Fibroblast of upper back skin (primary cell): ENCODE measurements at regions not wholly inside any gene's neighbourhood (a gene's known extent, or its start where the extent isn't known, plus 50 kb on each side); places are given as distances from the start of the nearest gene placed in this dataset.
"Not testable (repeated sequence)": the region's sequence is repeated elsewhere in the genome, so short reads cannot be mapped to it uniquely, and the experiment has no call there.

Experiments
- DNase-seq: peaks from one replicate; pipeline ENCODE4 v3.0.0-alpha.2; 2013

DNA sequence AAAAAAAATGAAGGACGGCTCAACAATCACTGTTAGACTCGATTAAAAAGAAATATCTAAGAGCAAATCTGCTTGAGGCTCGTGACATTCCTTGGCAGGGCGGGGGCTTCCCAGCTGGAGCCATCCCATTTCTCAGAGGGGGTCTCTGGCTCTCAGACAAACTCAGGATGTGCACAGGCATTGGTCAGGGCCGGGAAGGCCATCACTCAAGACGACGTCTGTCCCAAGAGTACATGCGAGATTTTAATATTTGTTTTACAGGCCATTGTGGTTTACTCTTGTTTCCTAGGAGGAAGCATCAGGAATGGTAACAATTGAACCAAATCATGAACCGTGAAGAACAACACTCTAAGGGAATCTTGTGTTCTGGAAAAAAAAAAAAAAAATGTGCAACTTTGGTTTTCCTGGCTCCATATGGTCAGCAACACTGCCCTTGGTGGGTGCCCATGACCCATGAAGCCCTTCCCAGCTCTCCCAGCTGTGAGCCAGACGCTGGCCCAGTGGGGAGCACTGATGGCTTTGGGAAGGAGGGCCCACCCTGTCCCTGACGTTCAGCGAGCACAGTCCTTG is 5454.6 kb upstream of the TPTE start:
- DNase-seq: peak; percentile 6

DNA sequence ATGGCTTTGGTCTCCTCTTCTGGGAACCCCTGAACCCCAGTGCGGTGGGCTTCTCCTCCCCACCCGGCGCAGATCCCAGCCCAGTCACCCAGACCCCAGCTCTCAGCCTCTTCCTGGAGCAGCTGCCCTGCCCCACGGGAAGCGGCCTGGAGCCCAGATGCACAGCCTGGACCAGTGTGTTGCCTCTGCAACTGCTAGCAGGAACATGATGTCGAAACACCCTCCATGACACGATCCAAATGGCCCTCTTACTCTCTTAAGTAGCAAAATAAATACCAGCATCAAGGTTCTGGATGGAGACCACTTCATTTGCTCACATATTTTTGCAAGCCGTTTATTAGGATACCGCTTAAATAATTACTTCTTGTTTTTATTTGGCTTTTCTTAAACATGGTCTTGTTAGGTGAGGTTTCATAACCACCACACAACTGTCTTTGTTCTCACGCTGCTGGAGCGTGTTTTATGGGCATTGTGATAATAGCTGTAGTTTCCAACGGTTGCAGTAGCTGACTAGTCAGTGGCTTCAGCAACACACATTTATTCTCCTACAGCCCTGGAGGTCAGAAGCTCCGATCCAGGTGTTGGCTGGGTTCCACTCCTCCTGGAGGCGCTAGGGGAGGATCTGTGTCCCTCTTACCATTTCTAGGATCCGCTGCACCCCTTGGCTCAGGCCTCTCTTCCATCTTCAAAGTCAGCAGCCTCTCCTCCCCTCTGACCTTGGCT is 5453.9 kb upstream of the TPTE start:
- not testable (repeated sequence) for DNase-seq

DNA sequence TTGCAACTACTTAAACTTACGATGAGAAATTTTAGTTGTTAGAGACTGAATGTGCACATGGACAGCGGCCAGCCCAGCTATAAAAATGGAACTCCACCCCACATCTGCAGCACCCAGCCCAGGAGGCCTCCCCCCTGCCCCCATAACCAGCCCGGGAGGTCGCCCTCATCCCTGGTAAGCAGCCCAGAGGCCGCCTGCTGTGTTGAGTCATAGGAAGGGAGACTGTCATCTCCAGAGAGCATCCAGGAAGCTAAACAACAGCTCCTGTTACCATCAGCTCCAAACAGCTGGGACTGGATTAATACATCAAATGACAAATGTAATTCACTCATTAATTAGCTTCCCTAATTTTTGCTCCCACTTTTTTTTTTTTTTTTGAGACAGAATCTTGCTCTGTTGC is 5452.7 kb upstream of the TPTE start:
- DNase-seq: not testable (repeated sequence)

GRCh38 chr21:5071180-5071579 is 5450.2 kb upstream of the TPTE start:
- DNase-seq: not testable (repeated sequence)

DNA sequence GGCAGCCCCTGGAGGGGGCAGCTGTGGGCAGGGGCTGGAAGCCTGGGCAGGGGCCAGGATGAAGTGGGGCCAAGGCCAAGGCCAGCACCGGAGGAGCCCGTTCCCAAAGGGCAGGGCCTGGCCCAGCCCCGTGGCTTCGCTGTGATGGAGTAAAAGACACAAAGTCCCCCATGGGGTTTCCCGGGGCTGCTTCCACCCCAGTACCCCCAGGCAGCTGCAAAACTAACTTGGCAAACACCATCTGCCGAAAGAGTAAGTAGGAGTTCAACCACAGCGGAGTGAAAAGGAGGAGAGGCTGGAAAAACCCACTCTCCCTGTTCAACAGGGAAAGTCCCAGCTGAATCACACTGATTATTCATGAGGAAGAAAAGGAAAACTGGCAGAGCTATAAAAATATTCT is 5444.5 kb upstream of the TPTE start:
- DNase-seq: not testable (repeated sequence)

DNA sequence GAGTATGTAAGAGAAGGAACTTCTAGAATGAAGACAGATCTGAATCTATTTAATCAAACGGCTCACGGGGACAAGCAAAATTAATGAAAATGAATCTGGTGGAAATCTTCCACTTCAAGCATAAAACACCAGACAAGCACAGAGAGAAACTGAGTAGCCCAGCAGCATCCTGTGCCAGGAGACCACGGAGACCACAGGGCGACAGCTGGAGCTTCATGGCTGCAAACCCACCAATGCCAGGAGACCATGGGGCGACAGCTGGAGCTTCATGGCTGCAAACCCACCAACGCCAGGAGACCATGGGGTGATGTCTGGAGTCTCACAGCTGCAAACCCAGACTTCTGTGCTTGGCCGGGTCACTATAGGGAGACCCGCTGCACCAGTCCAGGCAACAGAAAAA is 5442.0 kb upstream of the TPTE start:
- not testable (repeated sequence) for DNase-seq

DNA sequence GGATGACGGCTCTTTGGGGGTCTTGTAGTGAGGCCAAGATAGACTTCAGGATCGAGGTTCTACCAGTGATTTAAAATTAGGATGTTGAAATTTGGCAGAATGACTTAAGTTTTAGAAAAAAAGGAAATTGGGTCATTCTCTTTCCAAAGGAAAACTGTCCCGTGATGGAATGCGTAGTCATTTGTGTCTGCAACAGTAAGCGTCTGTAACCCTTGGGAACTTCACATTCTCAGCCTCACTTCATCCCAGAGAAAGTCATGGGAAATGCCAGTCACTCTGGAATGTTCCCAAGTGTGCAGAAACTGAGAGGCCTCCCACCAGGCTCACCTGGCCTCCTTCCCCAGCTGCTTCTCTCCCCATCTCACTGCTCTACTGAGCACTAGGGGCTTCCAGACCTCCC is 5441.4 kb upstream of the TPTE start:
- DNase-seq: not testable (repeated sequence)

DNA sequence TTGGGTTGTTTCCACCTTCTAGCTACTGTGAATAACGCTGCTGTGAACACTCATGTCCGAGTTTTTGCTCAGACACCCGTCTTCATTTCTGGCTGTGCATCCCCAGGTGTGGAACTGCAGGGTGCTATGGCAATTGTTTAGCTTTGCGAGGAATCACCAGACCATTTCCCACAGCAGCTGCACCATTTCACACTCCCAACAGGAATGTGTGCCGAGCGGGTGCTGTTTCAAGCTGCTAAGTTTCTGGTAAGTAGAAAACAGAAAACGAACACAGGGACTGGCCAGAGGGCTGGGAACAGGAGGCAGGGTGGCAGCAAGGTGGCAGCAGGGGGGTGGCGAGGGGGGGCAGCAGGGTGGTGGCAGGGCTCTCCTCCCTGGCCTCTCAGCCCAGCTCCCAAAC is 5437.1 kb upstream of the TPTE start:
- not testable (repeated sequence) for DNase-seq

DNA sequence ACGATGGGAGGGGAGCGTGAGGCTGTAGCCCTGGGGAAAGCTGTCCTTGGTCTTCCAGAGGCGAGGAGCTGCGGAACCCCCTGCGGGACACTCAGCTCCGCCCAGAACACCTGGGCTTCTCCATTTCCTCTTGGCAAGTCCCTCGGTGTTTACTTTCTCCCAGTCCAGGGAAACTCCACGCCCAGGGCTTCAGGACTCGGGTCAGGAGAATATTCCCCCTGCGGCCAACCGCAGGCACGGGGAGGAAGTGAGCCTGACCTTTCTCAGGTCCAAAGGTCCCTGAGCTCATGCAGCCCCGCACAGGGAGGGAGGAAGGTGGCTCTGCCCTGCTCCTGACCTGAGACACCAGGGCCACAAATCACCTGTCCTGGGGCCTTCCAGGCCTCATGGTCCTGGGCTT is 5435.9 kb upstream of the TPTE start:
- not testable (repeated sequence) for DNase-seq

DNA sequence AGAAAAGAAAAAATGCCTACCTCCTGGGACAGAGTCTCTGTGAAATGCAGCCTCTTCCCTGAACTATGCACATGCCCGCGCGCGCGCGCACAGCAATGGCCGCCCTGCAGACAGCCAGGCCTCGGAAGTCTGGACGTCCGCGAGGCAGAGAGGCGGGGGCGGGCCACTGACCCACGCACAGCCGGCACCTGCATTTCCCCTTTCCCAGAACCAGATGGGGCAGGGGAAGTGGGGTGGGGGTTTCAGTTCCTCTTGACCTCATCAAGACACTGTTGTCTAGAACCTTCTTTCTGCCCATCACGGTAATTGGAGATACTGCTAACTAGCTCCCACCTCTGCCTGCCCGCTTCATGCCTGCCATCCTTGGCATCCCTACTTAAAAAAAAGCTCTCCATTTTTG is 5435.0 kb upstream of the TPTE start:
- not testable (repeated sequence) for DNase-seq

DNA sequence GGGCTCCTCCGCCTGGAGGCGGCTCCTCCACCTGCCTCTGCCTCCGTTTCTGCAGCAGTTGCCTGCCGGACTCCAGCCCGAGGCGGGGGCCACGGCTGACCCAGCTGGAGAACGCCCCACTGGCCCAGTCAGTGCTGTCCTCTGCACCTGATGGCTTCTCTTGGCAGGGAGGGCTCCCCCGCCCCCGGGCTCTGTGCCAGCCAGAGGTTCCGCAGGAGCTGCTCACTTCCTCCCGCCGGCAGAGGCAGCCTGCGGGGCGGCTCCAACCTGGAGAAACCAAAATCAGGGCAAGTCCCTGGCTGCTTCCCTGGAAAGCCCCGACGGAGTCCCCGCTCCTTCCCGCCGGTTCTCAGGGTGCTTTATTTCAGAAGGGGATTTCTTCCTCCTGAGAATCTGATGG is 5432.6 kb upstream of the TPTE start:
- DNase-seq: not testable (repeated sequence)

- DNase-seq: not testable (repeated sequence)
These were observed 5431.8 kb upstream of the TPTE start for GRCh38 chr21:5089399-5090089.

DNA sequence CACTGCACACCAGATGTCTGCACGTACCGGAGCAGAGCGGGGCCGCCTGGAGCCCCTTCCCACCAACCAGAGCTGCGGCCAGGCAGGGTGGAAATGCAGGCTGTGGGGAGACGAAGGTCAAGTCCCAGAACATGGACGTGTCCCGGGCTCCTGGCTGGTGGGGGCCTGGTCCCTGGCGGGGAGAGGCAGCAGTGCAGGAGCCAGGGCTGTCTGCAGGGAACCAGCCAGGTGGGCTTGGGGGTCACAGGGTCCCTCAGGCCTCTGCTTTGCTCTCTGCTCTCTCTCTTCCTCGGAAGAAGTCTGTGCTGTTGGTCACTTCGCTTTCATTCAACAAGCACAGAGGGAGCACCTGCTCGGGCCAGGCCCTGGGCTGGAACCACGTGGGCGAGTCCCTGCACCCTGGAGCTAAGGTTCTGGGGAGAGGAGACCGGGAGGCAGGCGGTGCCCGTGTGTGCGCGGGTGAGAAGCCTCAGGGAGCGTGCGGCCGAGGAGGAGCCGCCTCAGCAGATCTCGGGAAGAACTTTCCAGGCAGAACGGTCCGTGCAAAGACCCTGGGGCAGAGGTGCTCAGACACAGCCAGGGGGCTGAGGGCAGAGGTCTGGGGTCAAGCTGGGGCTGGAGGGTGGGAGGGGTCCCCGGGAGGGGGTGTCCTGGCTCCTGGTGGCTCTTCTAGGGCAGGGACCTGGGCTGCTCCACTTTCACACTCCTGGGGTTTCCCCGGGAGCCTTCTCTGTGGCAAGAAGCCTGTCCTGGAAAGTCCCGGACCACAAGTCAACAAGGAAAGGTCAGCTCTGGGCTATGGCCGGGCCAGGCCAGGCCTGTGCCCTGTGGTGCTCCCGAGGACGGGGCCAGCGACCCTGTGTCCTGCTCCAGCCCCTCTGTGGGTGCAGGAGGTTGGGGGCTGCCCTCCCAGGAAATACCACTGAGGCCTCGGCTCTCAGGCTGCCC is 5431.0 kb upstream of the TPTE start:
- not testable (repeated sequence) for DNase-seq

DNA sequence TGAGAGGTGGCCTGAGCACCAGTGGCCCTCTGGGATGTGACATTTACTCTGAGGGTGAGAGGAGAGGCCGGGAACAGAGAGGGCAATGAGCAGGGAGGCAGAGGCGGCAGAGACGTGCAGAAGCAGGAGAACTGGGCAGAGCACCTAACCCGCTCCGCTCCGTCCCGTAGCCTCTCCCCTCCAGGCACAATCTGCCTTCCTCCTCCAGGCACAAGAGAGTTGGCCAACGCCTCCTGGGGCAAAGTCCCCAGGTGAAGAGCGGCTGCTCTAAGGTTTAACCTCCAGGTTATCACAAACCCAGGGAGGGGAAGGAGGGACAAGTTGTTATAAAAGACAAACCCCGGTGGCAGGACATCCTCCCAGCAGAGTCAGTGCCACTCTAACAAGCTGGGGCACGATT is 5430.1 kb upstream of the TPTE start:
- not testable (repeated sequence) for DNase-seq

DNA sequence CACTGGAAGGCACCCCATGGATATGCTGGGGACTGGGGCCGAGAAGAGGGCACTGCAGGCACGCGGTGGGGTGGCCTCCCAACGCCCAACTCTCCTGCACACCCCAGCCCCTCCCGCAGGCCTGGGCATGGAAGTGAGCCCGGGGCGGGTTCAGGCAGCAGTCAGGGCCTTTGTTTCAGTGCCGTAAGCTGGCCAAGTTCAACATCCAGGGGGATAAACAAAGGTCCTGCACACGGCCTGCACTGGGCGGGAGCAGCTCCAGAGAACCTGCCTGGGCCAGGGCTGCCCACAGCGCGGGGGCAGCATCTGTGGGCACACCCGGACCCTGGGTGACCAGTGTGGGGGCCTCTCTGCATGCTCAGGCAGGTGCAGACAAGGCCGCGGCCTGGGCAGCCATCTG is 5425.8 kb upstream of the TPTE start:
- not testable (repeated sequence) for DNase-seq

- DNase-seq: not testable (repeated sequence)
These were observed 5423.2 kb upstream of the TPTE start for GRCh38 chr21:5098010-5098743.

GRCh38 chr21:5100604-5101174 is 5420.7 kb upstream of the TPTE start:
- not testable (repeated sequence) for DNase-seq

GRCh38 chr21:5101749-5102148 is 5419.6 kb upstream of the TPTE start:
- not testable (repeated sequence) for DNase-seq

DNA sequence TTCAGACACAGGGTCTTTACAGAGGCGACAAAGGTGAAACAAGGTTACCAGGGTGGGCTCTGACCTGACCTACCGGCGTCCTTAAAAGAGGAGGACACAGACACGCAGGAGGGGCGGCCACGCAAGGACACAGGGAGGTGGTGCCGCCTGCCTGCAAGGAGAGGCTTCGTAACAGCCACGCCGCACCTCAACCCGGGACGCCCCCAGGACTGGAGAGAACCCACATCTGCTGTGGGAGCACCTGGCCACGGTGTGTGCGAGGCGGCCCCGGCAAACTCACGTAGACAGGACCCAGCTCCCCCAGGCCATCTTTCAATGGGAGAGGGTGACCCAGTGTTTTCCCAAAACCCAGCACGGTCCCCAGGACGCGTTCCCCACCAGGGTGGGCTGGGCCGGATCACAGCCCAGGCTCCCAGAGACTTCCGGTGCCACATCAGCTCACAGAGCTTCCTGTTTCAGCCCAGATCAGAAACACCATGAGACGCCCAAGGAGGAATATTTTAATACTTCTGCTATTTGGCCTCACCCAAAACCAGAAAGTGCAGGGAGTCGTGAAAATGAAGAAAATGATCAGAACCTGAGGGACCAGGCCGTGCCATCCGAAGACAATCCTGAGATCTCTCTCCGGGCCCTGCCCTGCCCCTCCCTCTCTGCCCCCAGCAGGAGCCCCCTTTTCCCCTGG is 5417.4 kb upstream of the TPTE start:
- DNase-seq: not testable (repeated sequence)

- DNase-seq: not testable (repeated sequence)
These were observed 5416.8 kb upstream of the TPTE start for GRCh38 chr21:5104562-5104928.
